HFFc6 (cell line): ENCODE measurements at regions not wholly inside any gene's neighbourhood (a gene's known extent, or its start where the extent isn't known, plus 50 kb on each side); places are given as distances from the start of the nearest gene placed in this dataset.

Experiments
- DNase-seq: peaks from one replicate; pipeline ENCODE4 v3.0.0-alpha.2; 2018
- H3K27ac Mint-ChIP-seq: 2 replicates; pipeline ENCODE4 v1.8.0; 2020; ENCODE audit warnings: mild to moderate bottlenecking, mixed read lengths
- H3K27me3 Mint-ChIP-seq: 2 replicates; pipeline ENCODE4 v1.8.0; 2021; ENCODE audit warnings: mild to moderate bottlenecking, moderate library complexity, mixed read lengths; ENCODE audit not compliant: insufficient read depth
- H3K36me3 Mint-ChIP-seq: 2 replicates; pipeline ENCODE4 v1.8.0; 2021; ENCODE audit warnings: low read depth, mixed read lengths
- H3K4me1 Mint-ChIP-seq: 2 replicates; pipeline ENCODE4 v1.8.0; 2020; ENCODE audit warnings: low read depth, mixed read lengths
- H3K4me3 Mint-ChIP-seq: 2 replicates; pipeline ENCODE4 v1.8.0; 2020; ENCODE audit warnings: mild to moderate bottlenecking, moderate library complexity, mixed read lengths
- H3K9me3 Mint-ChIP-seq: 2 replicates; pipeline ENCODE4 v1.8.0; 2020; ENCODE audit warnings: mild to moderate bottlenecking, mixed read lengths
- CTCF ChIP-seq: fragments of 200-600 bp; sonication (generic); IDR thresholded peaks from 2 replicates; pipeline ENCODE4 v1.5.0; 2021; ENCODE audit warnings: antibody characterized with exemption, mild to moderate bottlenecking

- H3K27me3 Mint-ChIP-seq: peaks cover 35% of the 10 kb centered on the region
- H3K4me1 Mint-ChIP-seq: 0 out of 2 replicates have a peak, but pooled peaks cover 9% of the 10 kb centered on the region
- no peaks in the 10 kb centered on the region for H3K9me3 Mint-ChIP-seq
- H3K27ac Mint-ChIP-seq: no peak overlapping the region
- no peak for DNase-seq
- H3K4me3 Mint-ChIP-seq: no peak overlapping the region
- H3K36me3 Mint-ChIP-seq: no peaks in the 10 kb centered on the region; the same call in 1 of the 2 replicates
- no peak for TF ChIP-seq CTCF
Observed at GRCh38 chr3:72678867-72679266, 169.4 kb downstream of the SHQ1 start.

GRCh38 chr3:72678380-72678779, 169.9 kb downstream of the SHQ1 start:
- Mint-ChIP-seq H3K36me3 (no peaks in the 10 kb centered on the region; the same call in 1 of the 2 replicates), H3K9me3 (no peaks in the 10 kb centered on the region), H3K4me1 (0 out of 2 replicates have a peak, but pooled peaks cover 9% of the 10 kb centered on the region), H3K27ac (no peak overlapping the region), H3K27me3 (peaks cover 31% of the 10 kb centered on the region), H3K4me3 (no peak overlapping the region)
- DNase-seq: no peak
- TF ChIP-seq CTCF: no peak

- no peaks in the 10 kb centered on the region for H3K36me3 Mint-ChIP-seq
- H3K4me1 Mint-ChIP-seq: 0 out of 2 replicates have a peak, but pooled peaks cover 9% of the 10 kb centered on the region
- H3K27ac Mint-ChIP-seq: no peak overlapping the region
Observed at GRCh38 chr3:72675243-72675642, 173.0 kb downstream of the SHQ1 start.

GRCh38 chr3:72673011-72673771, 175.1 kb downstream of the SHQ1 start:
- Mint-ChIP-seq H3K9me3 (no peaks in the 10 kb centered on the region), H3K36me3 (no peaks in the 10 kb centered on the region), H3K27me3 (peaks cover 26% of the 10 kb centered on the region), H3K4me3 (no peak overlapping the region), H3K4me1 (no peaks in the 10 kb centered on the region), H3K27ac (no peak overlapping the region)
- DNase-seq: no peak
- no peak for TF ChIP-seq CTCF

More at GRCh38 chr3:72675243-72675642, 173.0 kb downstream of the SHQ1 start:
- no peak for TF ChIP-seq CTCF
- peaks cover 36% of the 10 kb centered on the region for H3K27me3 Mint-ChIP-seq
- no peak overlapping the region for H3K4me3 Mint-ChIP-seq
- DNase-seq: no peak
- H3K9me3 Mint-ChIP-seq: no peaks in the 10 kb centered on the region

- H3K27ac Mint-ChIP-seq: no peak overlapping the region
- H3K27me3 Mint-ChIP-seq: peaks cover 16% of the 10 kb centered on the region
- H3K4me1 Mint-ChIP-seq: no peaks in the 10 kb centered on the region
- no peak overlapping the region for H3K4me3 Mint-ChIP-seq
- no peak for DNase-seq
- H3K9me3 Mint-ChIP-seq: no peaks in the 10 kb centered on the region
- TF ChIP-seq CTCF: no peak
- no peaks in the 10 kb centered on the region for H3K36me3 Mint-ChIP-seq
Observed at GRCh38 chr3:72669224-72669623, 179.0 kb downstream of the SHQ1 start.
